AG09309 (cell line): ENCODE measurements at regions not wholly inside any gene's neighbourhood (a gene's known extent, or its start where the extent isn't known, plus 50 kb on each side); places are given as distances from the start of the nearest gene placed in this dataset.

Experiments
- DNase-seq: peaks from one replicate; pipeline ENCODE4 v3.0.0-alpha.2; 2010; ENCODE audit warnings: low read depth
- H3K4me3 ChIP-seq: 2 replicates; pipeline ENCODE4 v1.5.1; 2011; ENCODE audit warnings: mild to moderate bottlenecking, low read depth, low read length, moderate library complexity; ENCODE audit not compliant: control insufficient read depth
- CTCF ChIP-seq: IDR thresholded peaks from 2 replicates; pipeline ENCODE4 v1.5.1; 2011; ENCODE audit warnings: mild to moderate bottlenecking, low read depth, low read length, inconsistent platforms; ENCODE audit not compliant: insufficient read depth, control insufficient read depth; ENCODE audit errors: missing control alignments

DNA sequence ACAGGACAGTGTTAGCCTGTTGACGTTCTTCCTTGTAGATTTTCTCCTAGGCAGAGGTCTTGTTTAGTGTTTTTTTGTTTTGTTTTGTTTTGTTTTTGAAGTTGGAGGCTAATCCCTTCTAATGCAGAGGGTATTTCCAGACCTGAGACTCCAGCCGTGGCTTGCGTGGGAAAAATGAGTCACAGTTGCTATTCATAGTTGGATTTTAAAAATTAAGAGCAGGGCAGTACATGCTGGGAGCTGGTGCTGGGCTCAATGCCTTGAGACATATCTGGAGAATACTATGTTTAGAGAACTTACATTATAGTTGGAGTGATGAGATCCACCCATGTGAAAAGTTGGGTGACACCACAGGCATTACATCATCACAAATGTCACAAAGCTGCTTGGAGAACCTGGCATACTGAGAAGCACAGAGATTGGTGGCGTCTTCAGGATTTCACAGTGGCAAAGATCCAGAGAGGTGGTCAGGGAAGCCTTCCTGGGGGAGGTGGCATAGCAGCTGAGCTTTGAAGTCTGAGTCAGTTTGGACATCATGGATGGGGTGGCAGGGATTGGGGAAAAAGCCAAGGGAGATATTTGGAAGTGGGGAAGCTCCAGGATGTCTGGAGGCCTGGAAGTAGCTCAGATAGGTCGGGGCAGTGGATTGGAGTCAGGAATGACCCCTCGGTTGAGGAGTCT is 249.4 kb downstream of the LOXHD1 start:
- H3K4me3 ChIP-seq: no peak overlapping the region
- no peak for TF ChIP-seq CTCF
- peak; percentile 17 for DNase-seq

- H3K4me3 ChIP-seq: no peak overlapping the region
- no peak for DNase-seq
- TF ChIP-seq CTCF: no peak
Measured at GRCh38 chr18:46408334-46408987, 248.6 kb downstream of the LOXHD1 start.

- DNase-seq: no peak
- no peak for TF ChIP-seq CTCF
- no peak overlapping the region for H3K4me3 ChIP-seq
Measured at GRCh38 chr18:46411191-46411828, 245.7 kb downstream of the LOXHD1 start.

DNA sequence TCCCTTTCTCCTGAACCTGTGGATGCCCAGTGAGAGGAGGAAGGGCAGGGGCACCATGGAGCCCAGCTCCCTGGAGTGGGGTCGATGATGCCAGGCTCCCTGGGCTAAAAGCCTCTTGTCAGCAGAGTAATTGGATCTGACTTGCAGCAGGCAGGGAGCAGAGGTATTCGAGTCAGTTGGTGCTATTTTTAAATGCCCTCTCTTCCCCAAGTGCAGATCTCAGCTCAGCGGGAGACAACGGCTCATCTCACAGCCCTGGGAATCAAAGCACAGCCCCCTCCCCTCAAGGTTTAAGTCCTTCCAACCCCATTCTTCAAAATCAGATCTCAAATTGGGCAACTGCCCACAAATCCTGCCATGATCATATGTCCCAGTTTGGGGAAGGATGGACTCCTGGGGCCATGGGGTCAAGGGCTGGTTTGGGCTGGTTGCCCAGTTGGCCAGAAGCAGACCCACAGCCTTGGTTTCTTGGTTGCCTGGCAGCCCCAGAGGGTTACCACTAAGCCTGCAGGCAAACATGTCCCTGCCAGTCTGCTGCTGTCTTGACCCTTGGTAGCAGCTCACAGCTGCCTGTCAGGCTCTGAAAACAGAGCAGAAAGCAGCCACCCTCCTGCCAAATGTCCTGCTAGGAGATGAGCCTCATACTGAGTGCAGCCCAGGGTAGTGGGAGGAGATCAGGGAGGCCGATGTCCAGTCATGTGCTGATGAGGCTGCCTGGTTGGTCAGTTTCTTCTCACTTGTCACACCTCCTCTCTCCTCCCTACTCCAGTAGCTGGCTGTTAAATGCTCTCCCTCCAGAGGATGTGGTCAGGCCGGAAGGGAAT is 244.9 kb downstream of the LOXHD1 start:
- DNase-seq: no peak
- H3K4me3 ChIP-seq: no peak overlapping the region
- TF ChIP-seq CTCF: no peak

- H3K4me3 ChIP-seq: no peak overlapping the region
- no peak for TF ChIP-seq CTCF
- DNase-seq: no peak
Measured at GRCh38 chr18:46412916-46413315, 244.1 kb downstream of the LOXHD1 start.

DNA sequence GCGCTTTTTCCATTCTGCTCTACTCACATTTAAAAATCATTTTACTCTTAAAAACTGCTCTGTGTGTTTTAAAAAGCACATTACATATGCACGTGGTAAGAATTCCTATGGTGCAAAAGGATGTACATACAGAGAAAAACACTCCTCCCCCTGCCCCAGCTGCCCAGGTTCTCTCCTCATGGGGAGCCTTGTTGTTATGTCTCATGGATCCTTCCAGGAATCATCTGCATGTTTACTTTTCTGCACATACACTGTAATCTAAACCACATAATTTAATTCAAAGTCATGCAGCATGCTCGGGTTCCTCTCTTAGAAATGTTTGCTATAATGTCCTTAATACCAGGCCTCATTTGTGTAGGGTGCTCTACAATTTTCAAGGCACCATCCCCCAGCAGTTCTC is 243.3 kb downstream of the LOXHD1 start:
- no peak for DNase-seq
- TF ChIP-seq CTCF: no peak
- no peak overlapping the region for H3K4me3 ChIP-seq
